22Rv1 (cell line): ENCODE measurements at regions not wholly inside any gene's neighbourhood (a gene's known extent, or its start where the extent isn't known, plus 50 kb on each side); places are given as distances from the start of the nearest gene placed in this dataset.

Experiments used
- CTCF ChIP-seq: fragments of 450-650 bp; IDR thresholded peaks from 2 replicates; pipeline ENCODE4 v1.5.1; 2017; ENCODE audit warnings: mild to moderate bottlenecking
- ZFX ChIP-seq: fragments of 450-650 bp; IDR thresholded peaks from 2 replicates; pipeline ENCODE4 v1.6.1; 2017; ENCODE audit warnings: antibody characterized with exemption, borderline replicate concordance

GRCh38 chr7:153496257-153496656 is 555.9 kb upstream of the DPP6 start:
- TF ChIP-seq CTCF, result no peak
- TF ChIP-seq ZFX, result no peak
